HepG2 (cell line): ENCODE measurements at regions not wholly inside any gene's neighbourhood (a gene's known extent, or its start where the extent isn't known, plus 50 kb on each side); places are given as distances from the start of the nearest gene placed in this dataset.

Experiments used
- ATAC-seq: fragments of 200-7000 bp; cut with Tn5 transposase; 3 replicates; pipeline ENCODE4 v1.9.1; 2020; ENCODE audit warnings: mild to moderate bottlenecking, moderate library complexity
- BruUV-seq: library from RNA; stranded (reverse); fragments of 400-500 nt; replicated peaks from 2 replicates; lab custom pipeline; 2021; lab: Mats Ljungman, UMichigan
- CTCF ChIA-PET: fragments of 300-600 bp; formaldehyde crosslinking; extraction: SDS; loops from one replicate; lab custom pipeline; 2021; ENCODE audit warnings: low total read pairs, inconsistent platforms, low intra/inter-chr PET ratio; lab: Yijun Ruan, JAX
- POLR2A ChIA-PET: fragments of 350-600 bp; sonication (Branson Sonifier 250); formaldehyde crosslinking; loops from one replicate; lab custom pipeline; 2020; ENCODE audit warnings: antibody characterized with exemption, inconsistent platforms; lab: Yijun Ruan, JAX
- DNase-seq: peaks from one replicate; pipeline ENCODE4 v3.0.0-alpha.2; 2015; ENCODE audit warnings: low spot score
- FAIRE-seq: peaks from 3 replicates; lab custom pipeline; 2011; peaks lifted over from hg19 to GRCh38; lab: Jason Lieb, UNC
- H2AFZ ChIP-seq: one replicate; pipeline ENCODE4 v1.6.1; 2011; ENCODE audit warnings: low read length, inconsistent platforms
- H3K27ac ChIP-seq: fragments of 300-600 bp; 3 replicates; pipeline ENCODE4 v1.8.0; 2011; ENCODE audit warnings: mixed run types, mild to moderate bottlenecking, mixed read lengths, low read length, inconsistent platforms; ENCODE audit not compliant: insufficient read depth; ENCODE audit errors: extremely low read length
- H3K27me3 ChIP-seq, 2 experiments: fragments of 200-600 bp in 1 of 2; 2 replicates in 1 of 2; 3 replicates in 1 of 2; pipeline versions ENCODE4 v1.6.0 to v1.8.0; 2011; ENCODE audit warnings: low read length in 2 of 2, mild to moderate bottlenecking in 2 of 2, moderate library complexity in 2 of 2, inconsistent platforms in 1 of 2; ENCODE audit not compliant: insufficient read depth in 2 of 2, control insufficient read depth in 1 of 2
- H3K36me3 ChIP-seq, 2 experiments: fragments of 200-600 bp in 1 of 2; replicated peaks in 1 of 2; 2 replicates in 1 of 2; 3 replicates in 1 of 2; pipeline versions ENCODE4 v1.5.1 to v1.8.0; 2011; ENCODE audit warnings: low read length in 2 of 2, inconsistent platforms in 1 of 2; ENCODE audit not compliant: insufficient read depth in 2 of 2, control insufficient read depth in 1 of 2
- H3K4me1 ChIP-seq: 2 replicates; pipeline ENCODE4 v1.5.1; 2012; ENCODE audit warnings: low read length, inconsistent platforms; ENCODE audit not compliant: insufficient read depth
- H3K4me2 ChIP-seq: 2 replicates; pipeline ENCODE4 v1.6.0; 2011; ENCODE audit warnings: low read depth, low read length, inconsistent platforms
- H3K4me3 ChIP-seq, 3 experiments: fragments of 200-600 bp in 1 of 3; sonication (generic), shearing (Covaris generic) in 1 of 3; replicated peaks in 1 of 3; 2 replicates each; pipeline ENCODE4 v1.5.1; 2011 to 2016; ENCODE audit warnings: low read length in 3 of 3, inconsistent platforms in 2 of 3, low read depth in 2 of 3, mild to moderate bottlenecking in 2 of 3, control low read depth in 1 of 3, mixed read lengths in 1 of 3; ENCODE audit not compliant: insufficient read depth in 1 of 3
- H3K79me2 ChIP-seq: one replicate; pipeline ENCODE4 v1.6.1; 2011; ENCODE audit warnings: low read length, inconsistent platforms; ENCODE audit not compliant: insufficient read depth
- H3K9ac ChIP-seq: 2 replicates; pipeline ENCODE4 v1.6.0; 2011; ENCODE audit warnings: mild to moderate bottlenecking, low read depth, low read length, inconsistent platforms; ENCODE audit not compliant: insufficient read depth
- H3K9me3 ChIP-seq: 2 replicates; pipeline ENCODE4 v1.5.1; 2012; ENCODE audit warnings: mild to moderate bottlenecking, low read length
- H4K20me1 ChIP-seq: 2 replicates; pipeline ENCODE4 v1.6.0; 2011; ENCODE audit warnings: inconsistent platforms, mild to moderate bottlenecking, low read length, moderate library complexity; ENCODE audit not compliant: insufficient read depth
- BCL3 ChIP-seq: sonication (generic); formaldehyde crosslinking; IDR thresholded peaks from 2 replicates; pipeline ENCODE4 v1.5.1; 2020; ENCODE audit warnings: mild to moderate bottlenecking, missing genetic modification reagents, moderate library complexity
- CC2D1A ChIP-seq: sonication (generic); formaldehyde crosslinking; IDR thresholded peaks from 2 replicates; pipeline ENCODE4 v1.8.1; 2023; ENCODE audit warnings: mild to moderate bottlenecking, missing genetic modification reagents
- HNF4G ChIP-seq, 2 experiments: sonication (generic) in 1 of 2; formaldehyde crosslinking in 1 of 2; IDR thresholded peaks; 2 replicates each; pipeline versions ENCODE4 v1.4.0 to v1.6.1; 2011 to 2020; ENCODE audit warnings: borderline replicate concordance in 2 of 2, low read depth in 2 of 2, mild to moderate bottlenecking in 2 of 2, low read length in 1 of 2, missing genetic modification reagents in 1 of 2, moderate library complexity in 1 of 2
- KDM1A ChIP-seq: IDR thresholded peaks from 2 replicates; pipeline ENCODE4 v1.6.1; 2016; ENCODE audit warnings: missing compliant biosample characterization
- KLF13 ChIP-seq: sonication (generic); formaldehyde crosslinking; IDR thresholded peaks from 2 replicates; pipeline ENCODE4 v1.4.0; 2020; ENCODE audit warnings: mild to moderate bottlenecking, missing genetic modification reagents
- PHF5A ChIP-seq: IDR thresholded peaks from one replicate; pipeline ENCODE4 v1.6.1; 2018; ENCODE audit warnings: low read depth, missing genetic modification reagents; ENCODE audit not compliant: unreplicated experiment
- TAF1 ChIP-seq: sonication (generic); formaldehyde crosslinking; IDR thresholded peaks from 2 replicates; pipeline ENCODE4 v1.4.0; 2020; ENCODE audit warnings: missing genetic modification reagents
- ZBED4 ChIP-seq: sonication (generic); formaldehyde crosslinking; IDR thresholded peaks from 2 replicates; pipeline ENCODE4 v1.4.0; 2020; ENCODE audit warnings: missing genetic modification reagents, borderline replicate concordance
- ZMAT3 ChIP-seq: sonication (generic); formaldehyde crosslinking; conservative IDR thresholded peaks from 2 replicates; pipeline ENCODE4 v1.7.0; 2021; ENCODE audit warnings: missing genetic modification reagents
- ZNF605 ChIP-seq: sonication (generic); formaldehyde crosslinking; IDR thresholded peaks from 2 replicates; pipeline ENCODE4 v1.8.0; 2022; ENCODE audit warnings: mild to moderate bottlenecking, missing genetic modification reagents
- ZNF672 ChIP-seq: sonication (generic); formaldehyde crosslinking; IDR thresholded peaks from 2 replicates; pipeline ENCODE4 v1.8.1; 2022; ENCODE audit warnings: missing genetic modification reagents
- WGBS: methylation state at CpG from one replicate; pipeline ENCODE4 v1.1.6; 2017; ENCODE audit warnings: low lambda C conversion rate; 5-methylcytosine and 5-hydroxymethylcytosine counted together
- in situ Hi-C: cut with HindIII; loops from 2 replicates; pipeline ENCODE4 v1.10.0; 2017; ENCODE audit warnings: low pct_unique_long_range_greater_than_20kb; ENCODE audit not compliant: extremely low pct_ligation_motif_present
- intact Hi-C: fragments of 100-400 bp; cut with micrococcal nuclease; formaldehyde crosslinking; loops from one replicate; pipeline ENCODE4 v1.10.0; 2022; ENCODE audit not compliant: unreplicated experiment
- TF ChIP-seq, protein P1 (sequence below): sonication (generic); formaldehyde crosslinking; IDR thresholded peaks from 2 replicates; pipeline ENCODE4 v1.4.0; 2020; ENCODE audit warnings: missing genetic modification reagents
- TF ChIP-seq, protein P2 (sequence below): sonication (generic); formaldehyde crosslinking; conservative IDR thresholded peaks from 2 replicates; pipeline ENCODE4 v1.8.1; 2023; ENCODE audit warnings: missing genetic modification reagents

- POLR2A ChIA-PET: no interaction called here
- H4K20me1 ChIP-seq: no peaks in the 10 kb centered on the region
- no TSS peak for BruUV-seq
- DNase-seq (no peak), ATAC-seq (no peak), FAIRE-seq (no peak)
- no peak overlapping the region for H3K4me2 ChIP-seq
- no peaks in the 10 kb centered on the region for H3K4me1 ChIP-seq
- no peak overlapping the region for H2AFZ ChIP-seq
- H3K79me2 ChIP-seq: no peaks in the 10 kb centered on the region
- no peaks in the 10 kb centered on the region for H3K27me3 ChIP-seq
- intact Hi-C loops: no loop called here
- H3K9me3 ChIP-seq: no peaks in the 10 kb centered on the region
- no peak overlapping the region for H3K9ac ChIP-seq
- H3K4me3 ChIP-seq: no peak overlapping the region
- WGBS: 94% methylated on average over 2 of the region's 2 CpGs
- CTCF ChIA-PET: no interaction called here
- no peaks in the 10 kb centered on the region for H3K36me3 ChIP-seq
- H3K27ac ChIP-seq: no peak overlapping the region
- in situ Hi-C loops: no loop called here
- no peak for TF ChIP-seq ZMAT3 (CRISPR knock-in tag)
- no peak for TF ChIP-seq ZNF605 (CRISPR knock-in tag)
- TF ChIP-seq KDM1A (CRISPR knock-in tag): no peak
- TF ChIP-seq KLF13: no peak
- TF ChIP-seq TAF1: no peak
- TF ChIP-seq ZNF672 (CRISPR knock-in tag): no peak
- TF ChIP-seq, protein P1, sequence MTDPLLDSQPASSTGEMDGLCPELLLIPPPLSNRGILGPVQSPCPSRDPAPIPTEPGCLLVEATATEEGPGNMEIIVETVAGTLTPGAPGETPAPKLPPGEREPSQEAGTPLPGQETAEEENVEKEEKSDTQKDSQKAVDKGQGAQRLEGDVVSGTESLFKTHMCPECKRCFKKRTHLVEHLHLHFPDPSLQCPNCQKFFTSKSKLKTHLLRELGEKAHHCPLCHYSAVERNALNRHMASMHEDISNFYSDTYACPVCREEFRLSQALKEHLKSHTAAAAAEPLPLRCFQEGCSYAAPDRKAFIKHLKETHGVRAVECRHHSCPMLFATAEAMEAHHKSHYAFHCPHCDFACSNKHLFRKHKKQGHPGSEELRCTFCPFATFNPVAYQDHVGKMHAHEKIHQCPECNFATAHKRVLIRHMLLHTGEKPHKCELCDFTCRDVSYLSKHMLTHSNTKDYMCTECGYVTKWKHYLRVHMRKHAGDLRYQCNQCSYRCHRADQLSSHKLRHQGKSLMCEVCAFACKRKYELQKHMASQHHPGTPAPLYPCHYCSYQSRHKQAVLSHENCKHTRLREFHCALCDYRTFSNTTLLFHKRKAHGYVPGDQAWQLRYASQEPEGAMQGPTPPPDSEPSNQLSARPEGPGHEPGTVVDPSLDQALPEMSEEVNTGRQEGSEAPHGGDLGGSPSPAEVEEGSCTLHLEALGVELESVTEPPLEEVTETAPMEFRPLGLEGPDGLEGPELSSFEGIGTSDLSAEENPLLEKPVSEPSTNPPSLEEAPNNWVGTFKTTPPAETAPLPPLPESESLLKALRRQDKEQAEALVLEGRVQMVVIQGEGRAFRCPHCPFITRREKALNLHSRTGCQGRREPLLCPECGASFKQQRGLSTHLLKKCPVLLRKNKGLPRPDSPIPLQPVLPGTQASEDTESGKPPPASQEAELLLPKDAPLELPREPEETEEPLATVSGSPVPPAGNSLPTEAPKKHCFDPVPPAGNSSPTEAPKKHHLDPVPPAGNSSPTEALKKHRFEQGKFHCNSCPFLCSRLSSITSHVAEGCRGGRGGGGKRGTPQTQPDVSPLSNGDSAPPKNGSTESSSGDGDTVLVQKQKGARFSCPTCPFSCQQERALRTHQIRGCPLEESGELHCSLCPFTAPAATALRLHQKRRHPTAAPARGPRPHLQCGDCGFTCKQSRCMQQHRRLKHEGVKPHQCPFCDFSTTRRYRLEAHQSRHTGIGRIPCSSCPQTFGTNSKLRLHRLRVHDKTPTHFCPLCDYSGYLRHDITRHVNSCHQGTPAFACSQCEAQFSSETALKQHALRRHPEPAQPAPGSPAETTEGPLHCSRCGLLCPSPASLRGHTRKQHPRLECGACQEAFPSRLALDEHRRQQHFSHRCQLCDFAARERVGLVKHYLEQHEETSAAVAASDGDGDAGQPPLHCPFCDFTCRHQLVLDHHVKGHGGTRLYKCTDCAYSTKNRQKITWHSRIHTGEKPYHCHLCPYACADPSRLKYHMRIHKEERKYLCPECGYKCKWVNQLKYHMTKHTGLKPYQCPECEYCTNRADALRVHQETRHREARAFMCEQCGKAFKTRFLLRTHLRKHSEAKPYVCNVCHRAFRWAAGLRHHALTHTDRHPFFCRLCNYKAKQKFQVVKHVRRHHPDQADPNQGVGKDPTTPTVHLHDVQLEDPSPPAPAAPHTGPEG (CRISPR knock-in tag): no peak
- no peak for TF ChIP-seq CC2D1A
- TF ChIP-seq ZBED4 (CRISPR knock-in tag): no peak
- TF ChIP-seq HNF4G (IDR thresholded peaks at IDR 0.05; ENCODE audit: borderline replicate concordance, low read depth, low read length): no peak
- no peak for TF ChIP-seq HNF4G (CRISPR knock-in tag; IDR thresholded peaks at IDR 0.05; ENCODE audit: borderline replicate concordance, low read depth)
- TF ChIP-seq BCL3 (CRISPR knock-in tag): no peak
- TF ChIP-seq, protein P2, sequence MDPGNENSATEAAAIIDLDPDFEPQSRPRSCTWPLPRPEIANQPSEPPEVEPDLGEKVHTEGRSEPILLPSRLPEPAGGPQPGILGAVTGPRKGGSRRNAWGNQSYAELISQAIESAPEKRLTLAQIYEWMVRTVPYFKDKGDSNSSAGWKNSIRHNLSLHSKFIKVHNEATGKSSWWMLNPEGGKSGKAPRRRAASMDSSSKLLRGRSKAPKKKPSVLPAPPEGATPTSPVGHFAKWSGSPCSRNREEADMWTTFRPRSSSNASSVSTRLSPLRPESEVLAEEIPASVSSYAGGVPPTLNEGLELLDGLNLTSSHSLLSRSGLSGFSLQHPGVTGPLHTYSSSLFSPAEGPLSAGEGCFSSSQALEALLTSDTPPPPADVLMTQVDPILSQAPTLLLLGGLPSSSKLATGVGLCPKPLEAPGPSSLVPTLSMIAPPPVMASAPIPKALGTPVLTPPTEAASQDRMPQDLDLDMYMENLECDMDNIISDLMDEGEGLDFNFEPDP (CRISPR knock-in tag): no peak
- TF ChIP-seq PHF5A (CRISPR knock-in tag): no peak
These were observed 319.7 kb upstream of the KCNH8 start for GRCh38 chr3:18828637-18829036.
